DOHH2 (cell line): ENCODE measurements at regions not wholly inside any gene's neighbourhood (a gene's known extent, or its start where the extent isn't known, plus 50 kb on each side); places are given as distances from the start of the nearest gene placed in this dataset.
"Not testable (repeated sequence)": the region's sequence is repeated elsewhere in the genome, so short reads cannot be mapped to it uniquely, and the experiment has no call there.

Source experiments
- H3F3A ChIP-seq: fragments of 200-600 bp; sonication (generic), shearing (Covaris generic); 2 replicates; pipeline ENCODE4 v1.6.0; 2016; ENCODE audit warnings: antibody characterized with exemption, mild to moderate bottlenecking; ENCODE audit not compliant: control insufficient read depth, insufficient read depth
- H3K27ac ChIP-seq: fragments of 200-600 bp; sonication (generic); 2 replicates; pipeline ENCODE4 v1.5.1; 2014; ENCODE audit warnings: low read depth, mild to moderate bottlenecking, low read length, moderate library complexity
- H3K27me3 ChIP-seq: fragments of 200-600 bp; sonication (generic); 2 replicates; pipeline ENCODE4 v1.6.1; 2014; ENCODE audit warnings: mild to moderate bottlenecking, low read length, mixed read lengths; ENCODE audit not compliant: control insufficient read depth
- H3K36me3 ChIP-seq: fragments of 200-600 bp; sonication (generic); 2 replicates; pipeline ENCODE4 v1.6.1; 2014; ENCODE audit warnings: mild to moderate bottlenecking, low read length, moderate library complexity, mixed read lengths; ENCODE audit not compliant: control insufficient read depth
- H3K4me1 ChIP-seq: fragments of 200-600 bp; sonication (generic); 2 replicates; pipeline ENCODE4 v1.6.1; 2014; ENCODE audit warnings: mild to moderate bottlenecking, low read length, mixed read lengths; ENCODE audit not compliant: control insufficient read depth
- H3K4me2 ChIP-seq: fragments of 200-600 bp; sonication (generic); 2 replicates; pipeline ENCODE4 v1.6.0; 2014; ENCODE audit warnings: mild to moderate bottlenecking, low read length, moderate library complexity
- H3K4me3 ChIP-seq: fragments of 200-600 bp; sonication (generic); 2 replicates; pipeline ENCODE4 v1.5.1; 2014; ENCODE audit warnings: mild to moderate bottlenecking, low read length, mixed read lengths
- H3K79me2 ChIP-seq: fragments of 200-600 bp; sonication (generic); 2 replicates; pipeline ENCODE4 v1.6.1; 2014; ENCODE audit warnings: mild to moderate bottlenecking, low read length, mixed read lengths; ENCODE audit not compliant: control insufficient read depth
- H3K9me2 ChIP-seq: fragments of 200-600 bp; sonication (generic); replicated peaks from 2 replicates; pipeline ENCODE4 v1.6.1; 2014; ENCODE audit warnings: mild to moderate bottlenecking, low read length, mixed read lengths; ENCODE audit not compliant: control insufficient read depth
- H3K9me3 ChIP-seq: fragments of 200-600 bp; sonication (generic); 2 replicates; pipeline ENCODE4 v1.6.1; 2014; ENCODE audit warnings: antibody characterized with exemption, low read length, mixed read lengths; ENCODE audit not compliant: control insufficient read depth, insufficient read depth
- H4K20me1 ChIP-seq: fragments of 200-600 bp; sonication (generic); 2 replicates; pipeline ENCODE4 v1.6.0; 2014; ENCODE audit warnings: low read depth, mild to moderate bottlenecking, antibody characterized with exemption, low read length, moderate library complexity; ENCODE audit not compliant: control insufficient read depth, insufficient read depth

DNA sequence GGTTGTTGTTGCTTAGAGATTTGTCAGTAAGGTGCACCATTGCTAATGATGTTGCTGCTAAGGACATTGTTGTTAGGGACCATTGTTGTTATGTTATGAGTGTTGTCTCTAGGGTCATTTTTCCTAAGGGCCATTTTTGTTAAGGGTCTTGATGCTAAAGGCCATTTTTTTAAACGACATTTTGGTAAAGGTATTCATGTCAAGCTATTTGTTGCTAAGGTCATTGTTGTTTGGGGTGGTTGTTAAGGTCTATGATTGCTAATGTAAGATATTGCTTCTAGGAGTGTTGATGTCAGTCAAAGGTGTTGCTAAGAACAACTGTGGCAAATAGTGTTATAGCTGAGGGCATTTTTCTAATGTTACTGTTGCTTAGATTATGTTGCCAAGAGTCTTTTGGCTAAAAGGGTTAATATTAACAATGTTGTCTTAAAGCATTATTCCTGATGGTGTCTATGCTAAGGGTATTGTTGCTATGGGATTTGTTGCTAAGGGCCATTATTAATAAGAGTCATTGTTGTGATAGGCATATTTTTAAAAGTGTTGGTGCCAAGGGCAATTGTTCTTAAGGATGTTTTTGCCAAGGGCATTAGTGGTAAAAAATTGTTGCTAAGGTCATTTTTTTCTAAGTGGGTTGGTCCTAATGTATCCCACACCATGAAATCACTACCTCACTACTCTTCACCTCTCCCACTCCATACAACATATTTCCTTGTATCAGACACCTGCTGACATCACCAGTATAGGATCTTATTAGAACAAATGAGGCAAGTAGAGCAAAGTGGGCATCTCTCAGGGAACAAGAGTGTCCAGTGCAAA lies 56.2 kb downstream of the SPATA31A6 start:
- not testable (repeated sequence) for H3K27me3 ChIP-seq, H3K27ac ChIP-seq, H3F3A ChIP-seq, H3K4me2 ChIP-seq, H3K79me2 ChIP-seq, H3K4me3 ChIP-seq, H3K9me3 ChIP-seq, H3K4me1 ChIP-seq, H4K20me1 ChIP-seq, H3K36me3 ChIP-seq, H3K9me2 ChIP-seq

DNA sequence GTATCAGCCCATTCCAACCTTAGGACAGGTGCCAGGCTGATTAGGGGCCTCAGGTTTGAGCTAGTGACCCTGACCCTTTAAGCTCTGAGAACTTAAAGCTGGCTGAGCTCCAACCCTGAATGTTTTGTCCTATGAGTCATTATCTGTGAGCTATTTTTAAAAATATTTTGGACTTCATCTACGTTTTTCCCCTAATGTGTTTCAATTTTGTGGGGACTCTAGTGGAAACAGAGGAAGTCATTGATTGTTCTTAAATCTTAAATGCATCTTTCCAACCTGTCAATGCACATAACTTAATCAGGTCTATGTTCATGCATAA lies 56.8 kb downstream of the SPATA31A6 start:
- not testable (repeated sequence) for H3K9me3 ChIP-seq

DNA sequence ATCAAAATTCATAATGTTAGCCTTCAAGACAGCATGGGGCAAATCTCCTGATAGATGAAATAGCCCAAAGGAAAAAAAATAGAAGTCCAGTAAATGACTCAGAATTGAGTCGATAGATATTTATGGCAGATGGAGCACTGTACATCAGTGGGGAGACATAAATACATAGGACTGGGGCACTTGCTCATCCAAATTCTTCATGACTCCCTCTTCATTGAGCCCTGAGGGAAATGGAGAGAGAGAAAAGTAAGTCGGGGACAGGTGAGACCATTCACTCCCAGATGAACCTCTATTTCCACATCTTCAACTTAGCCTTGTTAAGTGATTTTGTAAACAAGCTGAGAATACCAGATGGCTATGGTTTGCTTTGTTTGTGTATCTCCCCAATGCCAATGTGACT lies 59.8 kb downstream of the SPATA31A6 start:
- not testable (repeated sequence) for H4K20me1 ChIP-seq, H3K27ac ChIP-seq, H3K27me3 ChIP-seq, H3K9me3 ChIP-seq, H3K36me3 ChIP-seq, H3K4me1 ChIP-seq, H3F3A ChIP-seq, H3K79me2 ChIP-seq, H3K9me2 ChIP-seq, H3K4me2 ChIP-seq, H3K4me3 ChIP-seq

More for the DNA sequence above, 56.8 kb downstream of the SPATA31A6 start:
- not testable (repeated sequence) for H3K27me3 ChIP-seq, H4K20me1 ChIP-seq, H3K36me3 ChIP-seq, H3K4me3 ChIP-seq, H3F3A ChIP-seq, H3K27ac ChIP-seq, H3K4me1 ChIP-seq, H3K9me2 ChIP-seq, H3K4me2 ChIP-seq, H3K79me2 ChIP-seq

DNA sequence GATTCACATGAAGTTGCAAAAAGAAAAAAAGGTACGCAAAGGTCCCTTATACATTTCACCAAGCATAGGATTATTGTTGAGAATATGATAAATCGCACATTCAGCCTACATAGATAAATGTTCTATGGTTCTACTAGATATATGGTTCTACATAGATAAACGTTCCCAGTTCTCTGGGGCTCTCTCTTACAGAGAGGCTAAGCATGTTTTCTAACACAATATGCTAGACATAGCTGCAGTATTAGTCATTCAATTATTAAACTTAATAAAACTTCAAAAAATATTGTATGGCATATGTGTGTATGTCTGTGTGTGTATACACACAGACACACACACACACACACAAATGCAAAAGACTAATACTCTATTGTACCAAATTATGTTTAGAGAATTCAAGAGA lies 60.4 kb downstream of the SPATA31A6 start:
- H3K79me2 ChIP-seq, H3K36me3 ChIP-seq, H3K9me2 ChIP-seq, H3K27ac ChIP-seq, H4K20me1 ChIP-seq, H3F3A ChIP-seq, H3K27me3 ChIP-seq, H3K9me3 ChIP-seq, H3K4me3 ChIP-seq, H3K4me1 ChIP-seq, H3K4me2 ChIP-seq: not testable (repeated sequence)

DNA sequence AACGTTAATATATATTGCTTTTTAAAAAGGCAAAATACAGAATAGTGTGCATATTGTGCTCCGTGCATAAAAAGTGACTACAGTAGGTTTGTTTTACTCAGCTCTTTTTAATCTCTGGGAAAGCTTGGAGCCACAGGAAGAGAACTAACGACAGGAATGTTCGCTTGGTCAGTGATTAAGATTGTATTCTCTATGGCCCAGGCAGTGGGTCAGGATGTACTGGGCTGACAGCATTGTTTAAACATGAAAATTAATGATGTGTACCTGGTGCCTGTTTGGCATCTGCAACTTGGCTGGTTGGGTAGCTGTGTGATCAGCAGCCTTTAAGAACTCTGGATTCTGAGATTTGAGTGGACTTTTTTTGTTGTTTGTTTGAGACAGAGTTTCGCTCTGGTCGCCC lies 85.3 kb downstream of the SPATA31A6 start:
- H3K9me3 ChIP-seq, H3K79me2 ChIP-seq, H3K9me2 ChIP-seq, H3K27me3 ChIP-seq, H3K27ac ChIP-seq, H3K36me3 ChIP-seq, H3K4me3 ChIP-seq, H3F3A ChIP-seq, H3K4me2 ChIP-seq, H3K4me1 ChIP-seq, H4K20me1 ChIP-seq: not testable (repeated sequence)

DNA sequence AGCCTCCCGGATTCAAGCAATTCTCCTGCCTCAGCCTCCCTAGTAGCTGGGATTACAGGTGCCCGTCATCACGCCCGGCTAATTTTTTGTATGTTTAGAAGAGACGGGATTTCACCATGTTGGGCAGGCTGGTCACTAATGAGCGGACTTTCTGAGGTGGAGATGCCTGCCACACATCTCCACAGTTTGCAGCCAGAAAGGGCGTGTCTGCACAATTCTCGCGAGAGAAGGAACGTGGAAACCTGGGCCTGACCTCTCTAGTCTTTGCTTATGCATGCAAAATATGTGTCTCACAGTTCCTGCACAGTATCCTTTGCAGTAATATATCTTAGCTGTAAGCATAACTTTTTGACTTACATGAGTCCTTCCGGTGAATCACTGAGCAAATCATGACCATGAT lies 85.7 kb downstream of the SPATA31A6 start:
- not testable (repeated sequence) for H3K9me3 ChIP-seq, H3F3A ChIP-seq, H3K27me3 ChIP-seq, H3K4me3 ChIP-seq, H3K79me2 ChIP-seq, H3K4me1 ChIP-seq, H3K9me2 ChIP-seq, H3K27ac ChIP-seq, H4K20me1 ChIP-seq, H3K4me2 ChIP-seq, H3K36me3 ChIP-seq

DNA sequence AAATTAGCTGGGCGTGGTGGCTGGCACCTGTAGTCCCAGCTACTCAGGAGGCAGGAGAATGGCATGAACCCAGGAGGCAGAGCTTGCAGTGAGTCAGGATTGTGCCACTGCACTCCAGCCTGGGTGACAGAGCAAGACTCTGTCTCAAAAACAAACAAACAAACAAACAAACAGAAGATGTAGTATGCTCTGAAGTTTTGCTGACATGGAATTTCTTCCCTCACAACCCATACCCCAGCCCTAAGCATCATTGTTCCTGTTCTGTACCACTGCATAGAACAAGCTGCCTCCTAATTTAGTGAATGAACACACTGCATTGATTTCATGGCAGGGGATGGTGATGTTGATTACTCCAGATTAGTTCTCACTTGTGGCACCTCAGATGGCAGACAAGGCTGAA lies 89.7 kb downstream of the SPATA31A6 start:
- H3K27me3 ChIP-seq, H3K9me2 ChIP-seq, H3K36me3 ChIP-seq, H3K4me1 ChIP-seq, H4K20me1 ChIP-seq, H3K9me3 ChIP-seq, H3K4me2 ChIP-seq, H3K27ac ChIP-seq, H3F3A ChIP-seq, H3K4me3 ChIP-seq, H3K79me2 ChIP-seq: not testable (repeated sequence)
